ENCODE measurements at regions not wholly inside any gene's neighbourhood (a gene's known extent, or its start where the extent isn't known, plus 50 kb on each side); places are given as distances from the start of the nearest gene placed in this dataset.

DNA sequence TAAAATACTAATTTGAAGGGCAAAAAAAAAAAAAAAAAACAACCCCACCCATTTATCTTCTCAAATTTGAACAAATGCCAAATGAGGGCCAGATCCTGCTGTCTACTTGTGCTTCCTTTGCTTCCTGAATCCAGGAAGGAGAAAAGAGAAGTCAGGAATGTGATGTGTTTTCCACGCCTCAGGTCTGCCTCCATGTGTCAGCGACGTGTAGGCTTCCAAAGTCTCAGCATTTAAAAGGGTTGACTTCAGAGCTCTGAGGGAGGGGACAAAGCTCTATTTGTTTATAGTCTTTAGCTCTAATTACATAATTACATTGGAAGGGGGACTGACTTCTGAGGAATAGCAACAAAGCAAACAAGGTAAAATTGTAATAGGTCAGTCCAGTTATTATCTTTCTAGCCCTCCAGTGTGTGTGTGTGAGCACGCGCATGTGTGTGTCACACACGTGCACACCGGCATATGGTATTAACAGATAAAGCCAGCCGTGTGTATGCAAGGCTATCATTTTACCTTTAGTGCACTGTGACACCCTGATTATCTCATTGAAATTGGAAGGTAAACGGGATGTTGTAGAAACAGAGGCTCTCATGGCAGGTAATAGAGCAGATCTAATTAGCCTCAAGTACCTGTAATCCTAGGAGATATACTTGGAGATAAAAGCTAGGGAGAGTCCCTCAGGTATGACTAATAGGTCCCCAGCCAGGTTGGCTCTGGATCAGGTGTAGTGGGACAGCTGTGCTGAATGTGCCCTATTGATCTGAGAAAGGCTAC lies 911.4 kb upstream of the ZEB2 start:
- no peaks in the 10 kb centered on the region for H3K4me1 ChIP-seq (ENCODE audit: control insufficient read depth in 1 of 2, insufficient read depth in 1 of 2, low read depth in 1 of 2, low read length in 1 of 2)
- H3K4me3 ChIP-seq (ENCODE audit: low read depth in 1 of 2, low read length in 1 of 2) = no peak overlapping the region
- no peaks in the 10 kb centered on the region for H3K36me3 ChIP-seq
- no peaks in the 10 kb centered on the region for H3K9me3 ChIP-seq
- TF ChIP-seq CTCF (IDR thresholded peaks at IDR 0.05) = no peak
- no peaks in the 10 kb centered on the region for H3K27me3 ChIP-seq
- no peak overlapping the region for H3K27ac ChIP-seq

- peaks cover 5% of the 10 kb centered on the region for H3K9me3 ChIP-seq
- no peaks in the 10 kb centered on the region for H3K27me3 ChIP-seq
- no peak for TF ChIP-seq CTCF (IDR thresholded peaks at IDR 0.05)
- H3K27ac ChIP-seq = no peak overlapping the region
- no peaks in the 10 kb centered on the region for H3K4me1 ChIP-seq (ENCODE audit: control insufficient read depth in 1 of 2, insufficient read depth in 1 of 2, low read depth in 1 of 2, low read length in 1 of 2)
- H3K36me3 ChIP-seq = no peaks in the 10 kb centered on the region
- H3K4me3 ChIP-seq (ENCODE audit: low read depth in 1 of 2, low read length in 1 of 2) = no peak overlapping the region
Measured at GRCh38 chr2:145423809-145424208, 903.9 kb upstream of the ZEB2 start.

GRCh38 chr2:145422576-145422975 lies 902.7 kb upstream of the ZEB2 start:
- Histone ChIP-seq H3K27ac (no peak overlapping the region), H3K4me3 (ENCODE audit: low read depth in 1 of 2, low read length in 1 of 2) (no peak overlapping the region), H3K27me3 (no peaks in the 10 kb centered on the region), H3K4me1 (ENCODE audit: control insufficient read depth in 1 of 2, insufficient read depth in 1 of 2, low read depth in 1 of 2, low read length in 1 of 2) (no peaks in the 10 kb centered on the region), H3K9me3 (peaks cover 5% of the 10 kb centered on the region), H3K36me3 (no peaks in the 10 kb centered on the region)
- no peak for TF ChIP-seq CTCF (IDR thresholded peaks at IDR 0.05)

- TF ChIP-seq CTCF (IDR thresholded peaks at IDR 0.05) = no peak
- Histone ChIP-seq H3K9me3 (peaks cover 5% of the 10 kb centered on the region), H3K36me3 (no peaks in the 10 kb centered on the region), H3K4me3 (ENCODE audit: low read depth in 1 of 2, low read length in 1 of 2) (no peak overlapping the region), H3K27ac (no peak overlapping the region), H3K27me3 (no peaks in the 10 kb centered on the region), H3K4me1 (ENCODE audit: control insufficient read depth in 1 of 2, insufficient read depth in 1 of 2, low read depth in 1 of 2, low read length in 1 of 2) (no peaks in the 10 kb centered on the region)
Measured at GRCh38 chr2:145421841-145422240, 901.9 kb upstream of the ZEB2 start.

DNA sequence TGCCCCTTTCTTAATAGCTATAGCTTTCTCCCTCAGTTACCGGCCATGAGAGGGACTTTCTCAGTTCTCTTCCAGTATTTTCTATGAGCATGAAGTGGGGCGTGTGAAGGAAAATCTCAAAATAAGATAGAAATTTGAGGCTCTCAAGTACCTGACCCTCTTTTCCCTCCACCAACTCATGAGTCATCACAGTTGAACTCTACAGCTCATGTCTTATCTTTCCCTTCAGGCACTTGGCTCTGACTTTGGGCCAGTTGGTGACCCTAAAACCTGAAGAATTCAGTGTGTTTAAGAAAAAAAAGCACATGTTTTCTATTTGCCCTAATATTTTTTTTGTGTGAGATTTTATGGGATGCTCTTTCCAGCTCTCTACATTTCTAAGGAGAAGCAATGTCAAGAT lies 896.7 kb upstream of the ZEB2 start:
- Histone ChIP-seq H3K27ac (no peak overlapping the region), H3K4me3 (ENCODE audit: low read depth in 1 of 2, low read length in 1 of 2) (no peak overlapping the region), H3K27me3 (no peaks in the 10 kb centered on the region), H3K36me3 (no peaks in the 10 kb centered on the region), H3K9me3 (peaks cover under 1% of the 10 kb centered on the region), H3K4me1 (ENCODE audit: control insufficient read depth in 1 of 2, insufficient read depth in 1 of 2, low read depth in 1 of 2, low read length in 1 of 2) (peaks cover 0 to 5% of the 10 kb centered on the region in 2 experiments)
- TF ChIP-seq CTCF (IDR thresholded peaks at IDR 0.05) = no peak

Data from neutrophil (primary cell).